ENCODE measurements at regions not wholly inside any gene's neighbourhood (a gene's known extent, or its start where the extent isn't known, plus 50 kb on each side); places are given as distances from the start of the nearest gene placed in this dataset.

GRCh38 chr9:86672966-86673365, 274.3 kb downstream of the GAS1 start:
- TF ChIP-seq CTCF (IDR thresholded peaks at IDR 0.05; ENCODE audit: low read depth, low read length, missing control alignments) = no peak
- H3K4me3 ChIP-seq (replicated peaks; ENCODE audit: low read depth, low read length) = no peak overlapping the region
- DNase-seq (ENCODE audit: extremely low read depth, low read depth) = no peak

DNA sequence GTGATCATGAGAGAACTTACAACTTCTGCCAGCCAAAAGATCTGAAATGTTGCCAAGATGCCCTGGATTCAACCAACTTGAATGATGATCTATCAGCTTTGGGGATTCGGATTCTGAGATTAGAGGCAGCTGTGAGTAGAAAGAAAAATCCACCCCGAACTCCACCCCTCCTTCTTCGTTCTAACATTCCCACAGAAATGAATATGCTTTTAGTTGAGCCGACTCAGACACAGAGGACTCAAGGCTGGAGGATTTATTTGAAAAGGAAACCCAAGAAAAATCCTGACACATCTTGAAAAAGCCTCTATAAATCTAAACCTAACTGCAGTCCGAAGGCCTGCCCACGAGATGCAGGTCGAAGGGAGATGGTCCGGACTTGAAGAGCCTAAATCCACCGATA, 275.0 kb downstream of the GAS1 start:
- H3K4me3 ChIP-seq (replicated peaks; ENCODE audit: low read depth, low read length) = no peak overlapping the region
- TF ChIP-seq CTCF (IDR thresholded peaks at IDR 0.05; ENCODE audit: low read depth, low read length, missing control alignments) = no peak
- no peak for DNase-seq (ENCODE audit: extremely low read depth, low read depth)

GRCh38 chr9:86671018-86671417, 276.3 kb downstream of the GAS1 start:
- H3K4me3 ChIP-seq (replicated peaks; ENCODE audit: low read depth, low read length) = no peak overlapping the region
- TF ChIP-seq CTCF (IDR thresholded peaks at IDR 0.05; ENCODE audit: low read depth, low read length, missing control alignments) = no peak
- DNase-seq (ENCODE audit: extremely low read depth, low read depth) = no peak

GRCh38 chr9:86670536-86670935, 276.8 kb downstream of the GAS1 start:
- DNase-seq (ENCODE audit: extremely low read depth, low read depth) = no peak
- TF ChIP-seq CTCF (IDR thresholded peaks at IDR 0.05; ENCODE audit: low read depth, low read length, missing control alignments) = no peak
- no peak overlapping the region for H3K4me3 ChIP-seq (replicated peaks; ENCODE audit: low read depth, low read length)

DNA sequence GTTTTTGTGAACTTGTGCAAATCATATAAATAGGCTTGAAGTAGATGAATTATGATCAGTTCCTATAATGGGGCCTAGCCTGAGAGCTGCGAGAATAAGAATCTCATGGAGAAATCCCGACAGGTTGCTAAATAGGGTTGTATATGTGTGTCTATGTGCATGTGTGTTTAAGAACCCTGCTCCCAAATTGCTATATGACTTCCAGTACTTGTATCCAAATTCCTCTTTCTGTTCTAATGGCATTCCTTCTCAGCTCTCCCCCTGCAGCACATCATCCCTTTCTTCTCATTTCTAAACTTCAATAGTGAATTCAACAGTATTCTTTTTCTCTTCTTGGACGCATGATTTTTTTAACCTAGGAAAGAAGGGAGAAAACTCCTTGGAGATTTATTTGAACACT, 277.2 kb downstream of the GAS1 start:
- no peak for TF ChIP-seq CTCF (IDR thresholded peaks at IDR 0.05; ENCODE audit: low read depth, low read length, missing control alignments)
- H3K4me3 ChIP-seq (replicated peaks; ENCODE audit: low read depth, low read length) = no peak overlapping the region

DNA sequence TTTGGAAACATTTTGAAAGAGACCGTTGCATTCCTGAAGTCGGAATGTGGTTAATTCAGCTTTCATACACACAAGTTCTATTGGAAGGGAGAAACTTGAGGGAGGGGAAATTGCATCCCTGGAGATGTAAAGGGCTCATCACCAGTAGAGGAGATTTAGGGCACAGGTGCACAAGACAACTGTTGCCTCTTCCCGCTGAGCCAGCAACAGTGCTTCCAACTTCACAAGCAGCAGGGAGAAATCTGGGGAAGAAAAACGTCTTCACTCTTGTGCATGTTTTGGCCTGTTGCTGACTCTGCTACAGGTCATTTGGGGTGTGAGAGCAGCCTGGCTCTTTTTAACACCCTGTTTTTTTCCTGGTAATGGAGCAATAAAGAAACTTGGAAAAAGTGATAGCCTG, 277.9 kb downstream of the GAS1 start:
- no peak overlapping the region for H3K4me3 ChIP-seq (replicated peaks; ENCODE audit: low read depth, low read length)
- TF ChIP-seq CTCF (IDR thresholded peaks at IDR 0.05; ENCODE audit: low read depth, low read length, missing control alignments) = no peak
- DNase-seq (ENCODE audit: extremely low read depth, low read depth) = no peak

More for the DNA sequence above, 277.2 kb downstream of the GAS1 start:
- no peak for DNase-seq (ENCODE audit: extremely low read depth, low read depth)

DNA sequence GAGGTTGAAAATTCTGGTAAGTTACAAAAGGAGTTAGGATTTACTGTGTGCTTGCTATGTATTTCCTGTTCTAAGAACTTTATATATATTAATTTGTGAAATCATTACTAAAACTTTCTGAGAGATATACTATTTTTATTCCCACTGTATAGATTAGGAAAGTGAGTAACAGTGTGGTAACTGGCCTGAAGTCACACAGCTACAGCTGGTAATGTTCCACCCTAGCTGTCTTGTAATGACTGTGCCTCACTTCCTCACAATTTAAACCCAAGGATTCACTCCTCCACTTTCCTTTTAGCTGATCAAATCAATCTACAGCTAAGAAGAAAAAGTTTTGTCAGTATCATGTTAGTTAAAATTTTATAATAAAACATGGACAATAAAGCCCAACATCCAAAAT, 278.8 kb downstream of the GAS1 start:
- no peak overlapping the region for H3K4me3 ChIP-seq (replicated peaks; ENCODE audit: low read depth, low read length)
- no peak for DNase-seq (ENCODE audit: extremely low read depth, low read depth)
- no peak for TF ChIP-seq CTCF (IDR thresholded peaks at IDR 0.05; ENCODE audit: low read depth, low read length, missing control alignments)
